ENCODE measurements at regions not wholly inside any gene's neighbourhood (a gene's known extent, or its start where the extent isn't known, plus 50 kb on each side); places are given as distances from the start of the nearest gene placed in this dataset.

DNA sequence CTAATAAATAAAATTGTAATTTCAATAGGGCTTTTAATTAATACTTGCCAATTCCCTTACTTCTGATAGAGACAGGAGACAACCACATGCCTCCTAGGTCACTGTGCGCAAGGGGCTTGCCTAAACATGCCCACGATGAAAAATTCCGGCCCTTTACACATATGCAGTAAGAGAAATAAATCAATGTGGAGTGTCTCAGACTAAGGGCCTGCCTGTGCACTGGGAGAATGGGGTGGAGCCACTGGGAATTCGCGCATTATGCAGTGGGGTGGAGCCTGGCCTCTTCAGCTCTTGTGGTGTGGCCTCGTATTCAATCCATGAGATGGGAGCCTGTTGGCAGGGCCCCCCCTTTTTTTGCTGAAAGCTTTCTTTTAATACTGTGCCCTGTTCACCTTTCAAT, 484.5 kb downstream of the PDGFC start:
- no peak for FAIRE-seq

DNA sequence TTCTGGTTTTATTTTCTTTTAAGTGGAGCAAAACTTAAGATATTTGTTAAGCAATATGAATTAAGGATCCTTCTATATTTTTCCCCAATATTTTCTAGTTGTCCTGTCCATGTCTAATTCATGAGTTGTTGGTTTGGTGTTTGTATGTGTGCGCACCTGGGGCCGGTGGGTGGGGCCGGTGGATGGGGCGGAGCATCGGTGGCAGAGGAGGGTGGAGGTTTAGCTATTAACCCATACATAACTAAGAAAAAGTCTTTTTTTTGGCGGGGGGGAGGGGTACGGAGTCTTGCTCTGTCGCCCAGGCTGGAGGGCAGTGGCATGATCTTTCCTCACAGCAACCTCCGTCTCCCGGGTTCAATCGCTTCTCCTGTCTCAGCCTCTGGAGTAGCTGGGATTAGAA, 489.8 kb downstream of the PDGFC start:
- FAIRE-seq: no peak

GRCh38 chr4:156477636-156478035, 494.0 kb downstream of the PDGFC start:
- no peak for FAIRE-seq

GRCh38 chr4:156476359-156476758, 495.2 kb downstream of the PDGFC start:
- FAIRE-seq: no peak

GRCh38 chr4:156475322-156475721, 496.3 kb downstream of the PDGFC start:
- no peak for FAIRE-seq

- FAIRE-seq: no peak
These were observed 498.4 kb downstream of the PDGFC start for GRCh38 chr4:156473151-156473550.

DNA sequence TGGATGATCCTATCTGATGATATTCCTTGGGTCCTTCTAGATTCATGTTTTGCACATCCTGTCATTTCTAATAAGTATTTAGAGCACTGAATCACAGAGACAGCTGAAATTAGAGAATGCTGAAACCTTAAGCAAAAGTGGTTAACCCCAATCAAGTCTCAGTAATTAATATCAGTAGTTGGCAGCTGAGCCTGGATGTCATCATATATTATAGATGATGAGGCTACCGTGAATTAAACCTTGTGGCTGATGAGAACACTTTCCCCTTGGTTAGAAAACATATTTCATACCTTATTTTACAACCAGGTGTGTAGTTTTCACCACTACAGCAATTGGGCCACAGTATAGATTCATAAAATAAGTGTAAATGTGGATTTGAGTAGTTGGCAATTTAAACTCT, 499.0 kb downstream of the PDGFC start:
- FAIRE-seq: no peak

GRCh38 chr4:156459584-156459983, 505.9 kb upstream of the CTSO start:
- no peak for FAIRE-seq

DNA sequence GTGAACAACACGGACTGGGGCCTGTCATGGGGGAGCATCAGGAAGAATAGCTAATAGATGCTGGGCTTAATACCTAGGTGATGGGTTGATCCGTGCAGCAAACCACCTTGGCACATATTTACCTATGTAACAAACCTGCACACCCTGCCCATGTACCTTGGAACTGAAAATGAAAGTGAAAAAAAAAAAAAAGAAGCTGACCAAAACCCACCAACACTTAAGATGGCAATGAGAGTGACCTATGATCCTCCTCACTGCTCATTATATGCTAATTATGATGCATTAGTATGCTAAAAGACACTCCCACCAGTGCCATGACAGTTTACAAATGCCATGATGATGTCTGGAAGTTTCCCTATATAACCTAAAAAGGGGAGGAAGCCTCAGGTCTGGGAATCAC, 503.2 kb upstream of the CTSO start:
- FAIRE-seq: no peak

- FAIRE-seq: no peak
These were observed 489.8 kb upstream of the CTSO start for GRCh38 chr4:156443488-156443887.

DNA sequence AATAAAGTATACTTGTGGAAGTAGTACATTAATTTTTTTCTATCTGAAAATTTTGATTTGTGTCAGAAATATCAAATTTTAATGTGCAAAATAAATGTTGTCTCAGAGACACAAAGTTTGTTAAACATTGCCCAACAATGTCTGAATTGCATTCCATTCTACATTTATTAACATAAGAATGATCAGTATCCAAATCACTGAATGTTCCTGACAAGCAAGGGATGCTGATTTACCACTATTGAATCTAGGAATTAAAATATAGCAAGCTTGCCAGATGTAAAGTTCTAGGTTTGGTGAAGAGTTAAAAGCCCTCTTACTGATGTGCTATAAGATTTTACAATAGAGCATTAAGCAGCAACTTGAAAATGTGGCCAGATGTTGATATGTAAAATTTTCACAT, 489.2 kb upstream of the CTSO start:
- FAIRE-seq: no peak

GRCh38 chr4:156439576-156440200, 486.0 kb upstream of the CTSO start:
- FAIRE-seq: no peak

- FAIRE-seq: no peak
These were observed 484.0 kb upstream of the CTSO start for GRCh38 chr4:156437666-156438065.

DNA sequence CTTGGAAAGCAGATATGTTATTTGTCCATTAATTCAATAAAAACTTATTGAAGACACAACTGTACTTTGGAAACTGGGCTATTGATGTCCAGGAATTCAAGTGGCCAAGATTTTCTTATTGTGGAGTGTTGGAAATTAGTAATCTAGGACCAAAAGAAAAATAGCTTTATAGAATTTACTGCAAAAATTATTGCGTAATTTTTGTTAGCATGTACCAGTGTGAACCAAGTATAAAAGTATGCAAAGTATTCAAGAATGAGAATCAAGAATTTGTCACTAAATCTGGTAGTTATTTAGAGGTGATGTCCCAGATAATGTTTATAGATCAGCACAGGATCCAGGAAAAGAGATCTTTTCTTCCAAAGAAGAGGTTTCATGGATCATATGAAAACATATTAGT, 468.9 kb upstream of the CTSO start:
- FAIRE-seq: no peak

DNA sequence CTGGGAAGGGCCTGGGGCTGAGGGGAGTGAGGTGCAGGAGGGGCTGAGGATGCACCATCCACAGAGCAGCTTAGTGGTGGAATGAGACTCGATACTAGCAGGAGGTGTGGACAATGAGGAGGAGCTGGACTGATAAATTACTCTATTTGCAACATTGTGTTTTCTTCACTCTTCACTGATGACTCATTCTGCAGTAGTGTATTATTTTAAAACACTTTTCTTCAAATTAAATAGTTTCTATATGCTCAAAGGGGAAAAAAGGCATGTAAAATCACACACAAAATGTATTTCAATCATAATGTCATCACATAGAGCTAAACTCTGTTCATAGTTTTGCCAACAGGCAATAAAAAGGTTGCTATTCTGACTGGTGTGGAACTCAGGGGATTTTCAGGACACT, 467.0 kb upstream of the CTSO start:
- FAIRE-seq: no peak

DNA sequence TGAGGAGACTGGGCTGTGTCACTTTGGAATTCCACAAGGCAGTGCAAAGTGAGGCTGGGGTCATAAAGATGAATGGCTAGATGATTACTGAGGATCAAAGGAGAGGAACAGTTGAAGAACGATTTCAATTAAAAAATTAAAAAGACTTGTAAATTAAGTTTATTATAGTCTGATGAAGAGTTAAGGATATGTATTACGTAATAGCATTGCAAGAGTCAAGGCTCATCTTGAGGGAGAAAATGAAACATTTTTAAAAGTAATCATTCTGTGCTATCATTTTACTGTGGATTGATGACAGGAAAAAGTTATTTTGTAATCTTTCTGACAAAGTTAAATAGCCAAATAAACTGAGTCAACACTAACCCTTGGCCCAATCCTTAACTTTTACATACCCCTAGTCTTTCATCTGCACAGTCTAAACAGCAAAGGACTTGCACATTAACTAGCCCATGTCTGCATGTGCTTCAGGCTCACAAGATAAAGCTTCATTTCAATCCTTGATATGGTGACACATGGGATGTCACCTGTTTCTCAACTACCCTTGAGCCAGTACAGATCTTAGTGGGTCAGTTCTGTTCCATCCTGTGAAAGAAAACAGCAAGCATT, 465.5 kb upstream of the CTSO start:
- FAIRE-seq: no peak

DNA sequence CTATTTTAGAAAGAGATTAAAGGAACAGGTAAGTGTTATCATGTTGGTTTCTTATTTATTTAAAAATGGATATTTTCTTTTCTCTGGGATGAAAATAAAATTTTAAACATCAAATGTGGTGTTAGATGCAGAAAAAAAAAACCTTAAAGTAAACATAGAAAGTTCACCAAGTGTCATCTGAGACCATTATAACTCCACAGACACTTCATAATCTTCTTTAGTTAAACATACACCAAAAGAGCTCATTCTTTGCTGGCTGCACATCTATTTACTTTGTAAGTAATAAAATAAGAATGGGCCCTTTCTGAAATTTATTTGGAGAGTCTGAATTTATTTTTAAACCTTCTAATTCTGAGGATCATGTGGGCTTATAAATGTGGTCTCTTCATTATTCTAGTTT, 460.7 kb upstream of the CTSO start:
- FAIRE-seq: no peak

- FAIRE-seq: no peak
These were observed 459.8 kb upstream of the CTSO start for GRCh38 chr4:156413239-156414135.

- FAIRE-seq: no peak
These were observed 457.9 kb upstream of the CTSO start for GRCh38 chr4:156411531-156411930.

GRCh38 chr4:156408749-156409148, 455.1 kb upstream of the CTSO start:
- no peak for FAIRE-seq

DNA sequence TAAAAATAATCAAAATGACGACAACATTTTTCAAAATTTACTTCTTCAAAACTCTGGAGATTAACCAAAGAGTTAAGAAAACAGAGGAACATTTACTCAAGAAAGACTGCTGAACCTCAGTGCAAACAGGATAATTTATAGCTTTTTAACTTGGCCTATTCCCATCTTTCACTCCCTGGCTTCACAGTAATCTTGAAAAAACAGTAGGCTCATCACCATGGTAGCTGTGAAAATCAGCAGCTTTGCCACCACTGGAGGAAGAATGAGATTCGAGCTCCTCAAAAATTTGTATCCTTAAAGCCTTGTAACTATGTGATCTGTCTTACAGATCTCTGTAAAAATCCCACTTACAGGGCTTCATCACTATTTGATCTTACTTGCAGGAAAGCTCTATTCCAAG, 447.7 kb upstream of the CTSO start:
- FAIRE-seq: no peak

- no peak for FAIRE-seq
These were observed 442.9 kb upstream of the CTSO start for GRCh38 chr4:156396534-156396933.

GRCh38 chr4:156391325-156391653, 437.6 kb upstream of the CTSO start:
- FAIRE-seq: no peak

- no peak for FAIRE-seq
These were observed 437.1 kb upstream of the CTSO start for GRCh38 chr4:156390599-156391324.
